ENCODE measurements at regions not wholly inside any gene's neighbourhood (a gene's known extent, or its start where the extent isn't known, plus 50 kb on each side); places are given as distances from the start of the nearest gene placed in this dataset.

- WGBS (ENCODE audit: extremely low coverage, insufficient read length, low lambda C conversion rate) = no CpG with 5 or more reads among the region's 1 CpG
- no peak overlapping the region for H3K27ac ChIP-seq (ENCODE audit: insufficient read length, low read depth, low read length)
Observed at GRCh38 chr2:234181121-234181520, 130.6 kb downstream of the SPP2 start.

More at GRCh38 chr2:234181121-234181520, 130.6 kb downstream of the SPP2 start:
- Mint-ChIP-seq H3K36me3 (ENCODE audit: insufficient read depth in 1 of 3, low read depth in 3 of 3) (no peaks in the 10 kb centered on the region; a peak in 1 of 7 replicates), H3K27me3 (ENCODE audit: low read depth) (peaks cover 8% of the 10 kb centered on the region), H3K27ac (no peak overlapping the region), H3K4me1 (peaks cover 4 to 10% of the 10 kb centered on the region in 2 experiments; a peak in 3 of 4 replicates), H3K9me3 (no peaks in the 10 kb centered on the region), H3K4me3 (no peak overlapping the region)
- Histone ChIP-seq H3K4ac (ENCODE audit: low read depth, low read length) (no peak overlapping the region), H4K91ac (ENCODE audit: insufficient read length, low read depth, low read length) (no peak overlapping the region), H3K23ac (ENCODE audit: insufficient read length, low read depth, low read length) (no peak overlapping the region), H3K79me2 (ENCODE audit: insufficient read depth, low read length) (no peaks in the 10 kb centered on the region), H2AK5ac (ENCODE audit: insufficient read length, low read length) (no peak overlapping the region), H4K20me1 (ENCODE audit: control insufficient read depth, insufficient read depth, insufficient read length) (no peaks in the 10 kb centered on the region), H3K23me2 (ENCODE audit: insufficient read length, low read depth, low read length, poor library complexity, severe bottlenecking) (no peaks in the 10 kb centered on the region), H3K56ac (ENCODE audit: insufficient read length, low read depth, low read length) (no peak overlapping the region), H2BK120ac (ENCODE audit: low read depth, low read length, poor library complexity, severe bottlenecking) (no peak overlapping the region), H3K9me3 (ENCODE audit: control insufficient read depth, low read depth, low read length) (no peaks in the 10 kb centered on the region), H2AFZ (ENCODE audit: low read length) (no peak overlapping the region), H3K4me1 (ENCODE audit: insufficient read depth, low read length) (no peaks in the 10 kb centered on the region), H2BK5ac (ENCODE audit: insufficient read length, low read length) (no peak overlapping the region), H4K8ac (replicated peaks; ENCODE audit: insufficient read length, low read depth, low read length) (no peak overlapping the region), H3K4me2 (ENCODE audit: insufficient read depth, insufficient read length, low read length) (no peak overlapping the region), H2BK20ac (ENCODE audit: low read depth, low read length, poor library complexity, severe bottlenecking) (no peak overlapping the region), H3K18ac (ENCODE audit: insufficient read length, low read depth, low read length) (no peak overlapping the region), H3K27me3 (ENCODE audit: insufficient read depth, low read length) (no peaks in the 10 kb centered on the region), H3K14ac (ENCODE audit: insufficient read depth, low read length) (no peak overlapping the region), H3K79me1 (ENCODE audit: insufficient read depth, low read depth, low read length, poor library complexity, severe bottlenecking) (no peaks in the 10 kb centered on the region), H3K9ac (ENCODE audit: extremely low read depth, insufficient read length, low read length) (no peak overlapping the region), H4K5ac (ENCODE audit: insufficient read length, low read depth, low read length) (no peak overlapping the region), H2BK15ac (ENCODE audit: low read depth, low read length) (no peak overlapping the region), H2BK12ac (ENCODE audit: insufficient read length, low read depth, low read length) (no peak overlapping the region), H3T11ph (ENCODE audit: low read length) (no peak overlapping the region)
- TF ChIP-seq CTCF (conservative IDR thresholded peaks at IDR 0.05) = no peak
- DNase-seq = no peak

All from H9 (cell line).